Upper lobe of right lung (tissue), 1 donor: ENCODE measurements at regions not wholly inside any gene's neighbourhood (a gene's known extent, or its start where the extent isn't known, plus 50 kb on each side); places are given as distances from the start of the nearest gene placed in this dataset.

Experiments
- ATAC-seq: fragments of 200-7000 bp; cut with Tn5 transposase; one replicate; pipeline ENCODE4 v1.9.1; 2020; ENCODE audit warnings: mild to moderate bottlenecking, moderate library complexity
- DNase-seq: peaks from one replicate; pipeline ENCODE4 v3.0.0-alpha.2; 2020
- H3K27ac ChIP-seq: fragments of 200-600 bp; one replicate; pipeline ENCODE4 v1.8.0; 2022
- H3K27me3 ChIP-seq: fragments of 200-600 bp; one replicate; pipeline ENCODE4 v1.8.0; 2022; ENCODE audit warnings: mild to moderate bottlenecking
- H3K36me3 ChIP-seq: fragments of 200-600 bp; one replicate; pipeline ENCODE4 v1.8.0; 2022
- H3K4me1 ChIP-seq: fragments of 200-600 bp; one replicate; pipeline ENCODE4 v1.8.0; 2022
- H3K4me3 ChIP-seq: fragments of 200-600 bp; one replicate; pipeline ENCODE4 v1.8.0; 2022; ENCODE audit warnings: mild to moderate bottlenecking
- H3K9me3 ChIP-seq: fragments of 200-600 bp; one replicate; pipeline ENCODE4 v1.8.0; 2022
- CTCF ChIP-seq: fragments of 200-600 bp; IDR thresholded peaks from one replicate; pipeline ENCODE4 v1.8.0; 2022; ENCODE audit warnings: antibody characterized with exemption
- intact Hi-C: fragments of 100-400 bp; cut with DNase I; formaldehyde crosslinking; loops from one replicate; pipeline ENCODE4 v1.11.0; 2022
- donor health status: DM: no; HTN: yes; CAD: no; lungs with severe emphysema.

GRCh38 chr13:106129273-106129672 is 406.2 kb downstream of the EFNB2 start:
- Histone ChIP-seq H3K9me3 (no peaks in the 10 kb centered on the region), H3K36me3 (no peaks in the 10 kb centered on the region), H3K27me3 (no peaks in the 10 kb centered on the region), H3K4me1 (no peaks in the 10 kb centered on the region), H3K27ac (no peak overlapping the region), H3K4me3 (no peak overlapping the region)
- no peak for TF ChIP-seq CTCF
- ATAC-seq (no peak), DNase-seq (no peak)
- intact Hi-C loops = no loop called here

- DNase-seq (no peak), ATAC-seq (no peak)
- Histone ChIP-seq H3K9me3 (no peaks in the 10 kb centered on the region), H3K27ac (no peak overlapping the region), H3K27me3 (no peaks in the 10 kb centered on the region), H3K4me3 (no peak overlapping the region), H3K4me1 (no peaks in the 10 kb centered on the region), H3K36me3 (no peaks in the 10 kb centered on the region)
- TF ChIP-seq CTCF = no peak
- intact Hi-C loops = no loop called here
Measured at GRCh38 chr13:106122234-106122633, 413.2 kb downstream of the EFNB2 start.

GRCh38 chr13:106121173-106121754 is 414.2 kb downstream of the EFNB2 start:
- no peak overlapping the region for H3K4me3 ChIP-seq
- ATAC-seq = no peak
- no peak overlapping the region for H3K27ac ChIP-seq
- no peaks in the 10 kb centered on the region for H3K4me1 ChIP-seq
- TF ChIP-seq CTCF = no peak
- no peaks in the 10 kb centered on the region for H3K27me3 ChIP-seq
- intact Hi-C loops = no loop called here
- H3K36me3 ChIP-seq = no peaks in the 10 kb centered on the region
- no peak for DNase-seq
- no peaks in the 10 kb centered on the region for H3K9me3 ChIP-seq

GRCh38 chr13:106118996-106119395 is 416.5 kb downstream of the EFNB2 start:
- H3K9me3 ChIP-seq = no peaks in the 10 kb centered on the region
- no peak for DNase-seq
- H3K36me3 ChIP-seq = no peaks in the 10 kb centered on the region
- H3K27me3 ChIP-seq = no peaks in the 10 kb centered on the region
- no peak for ATAC-seq
- intact Hi-C loops = no loop called here
- no peaks in the 10 kb centered on the region for H3K4me1 ChIP-seq
- no peak for TF ChIP-seq CTCF
- no peak overlapping the region for H3K27ac ChIP-seq
- no peak overlapping the region for H3K4me3 ChIP-seq

- intact Hi-C loops = no loop called here
- H3K4me1 ChIP-seq = no peaks in the 10 kb centered on the region
- H3K36me3 ChIP-seq = no peaks in the 10 kb centered on the region
- H3K4me3 ChIP-seq = no peak overlapping the region
- no peak for DNase-seq
- no peak overlapping the region for H3K27ac ChIP-seq
- TF ChIP-seq CTCF = no peak
- H3K27me3 ChIP-seq = no peaks in the 10 kb centered on the region
- H3K9me3 ChIP-seq = no peaks in the 10 kb centered on the region
- no peak for ATAC-seq
Measured at GRCh38 chr13:106118050-106118449, 417.4 kb downstream of the EFNB2 start.

GRCh38 chr13:106117640-106118039 is 417.8 kb downstream of the EFNB2 start:
- ATAC-seq (no peak), DNase-seq (no peak)
- no peak overlapping the region for H3K4me3 ChIP-seq
- no peaks in the 10 kb centered on the region for H3K27me3 ChIP-seq
- H3K36me3 ChIP-seq = no peaks in the 10 kb centered on the region
- H3K27ac ChIP-seq = no peak overlapping the region
- no peaks in the 10 kb centered on the region for H3K9me3 ChIP-seq
- H3K4me1 ChIP-seq = no peaks in the 10 kb centered on the region
- TF ChIP-seq CTCF = no peak
- intact Hi-C loops = no loop called here
